Renal cortical epithelial cell (primary cell): ENCODE measurements at regions not wholly inside any gene's neighbourhood (a gene's known extent, or its start where the extent isn't known, plus 50 kb on each side); places are given as distances from the start of the nearest gene placed in this dataset.

Experiments used
- DNase-seq: peaks from one replicate; pipeline ENCODE4 v3.0.0-alpha.2; 2011; ENCODE audit warnings: low read depth

GRCh38 chr18:51582551-51582950 is 385.1 kb upstream of the MEX3C start:
- DNase-seq, result no peak

GRCh38 chr18:51588616-51589015 is 391.1 kb upstream of the MEX3C start:
- no peak for DNase-seq

- DNase-seq, result no peak
These were observed 396.4 kb upstream of the MEX3C start for GRCh38 chr18:51593931-51594330.

GRCh38 chr18:51603111-51603510 is 405.6 kb upstream of the MEX3C start:
- no peak for DNase-seq

GRCh38 chr18:51603551-51603950 is 406.1 kb upstream of the MEX3C start:
- DNase-seq, result no peak

- no peak for DNase-seq
These were observed 413.0 kb upstream of the MEX3C start for GRCh38 chr18:51610481-51610880.

- DNase-seq, result no peak
These were observed 413.8 kb upstream of the MEX3C start for GRCh38 chr18:51611326-51611725.

- peak; percentile 69 for DNase-seq
These were observed 416.6 kb upstream of the MEX3C start for GRCh38 chr18:51614033-51614432.

GRCh38 chr18:51614967-51615571 is 417.6 kb upstream of the MEX3C start:
- peak; percentile 61 for DNase-seq

- DNase-seq, result peak; percentile 69
These were observed 419.7 kb upstream of the MEX3C start for GRCh38 chr18:51617167-51617566.

GRCh38 chr18:51617572-51618260 is 420.2 kb upstream of the MEX3C start:
- DNase-seq, result peak; percentile 2

GRCh38 chr18:51619283-51619682 is 421.8 kb upstream of the MEX3C start:
- DNase-seq, result no peak

GRCh38 chr18:51621113-51621863 is 423.8 kb upstream of the MEX3C start:
- peak; percentile 46 for DNase-seq

- DNase-seq, result no peak
These were observed 424.3 kb upstream of the MEX3C start for GRCh38 chr18:51621864-51622160.

- DNase-seq, result no peak
These were observed 425.2 kb upstream of the MEX3C start for GRCh38 chr18:51622702-51623101.

GRCh38 chr18:51623653-51624052 is 426.2 kb upstream of the MEX3C start:
- no peak for DNase-seq

GRCh38 chr18:51630706-51631105 is 433.2 kb upstream of the MEX3C start:
- no peak for DNase-seq

- no peak for DNase-seq
These were observed 440.4 kb upstream of the MEX3C start for GRCh38 chr18:51637881-51638280.

- DNase-seq, result no peak
These were observed 442.1 kb upstream of the MEX3C start for GRCh38 chr18:51639541-51639940.

- DNase-seq, result no peak
These were observed 446.0 kb upstream of the MEX3C start for GRCh38 chr18:51643483-51643882.

GRCh38 chr18:51645607-51646006 is 448.1 kb upstream of the MEX3C start:
- no peak for DNase-seq

- DNase-seq, result no peak
These were observed 449.9 kb upstream of the MEX3C start for GRCh38 chr18:51647346-51647745.

- DNase-seq, result no peak
These were observed 450.5 kb upstream of the MEX3C start for GRCh38 chr18:51647942-51648341.
